Activated T-cell treated with anti-CD3 and anti-CD28 coated beads, Interleukin-2, amount 50 U/mL, for 72 hours (primary cell): ENCODE measurements at regions not wholly inside any gene's neighbourhood (a gene's known extent, or its start where the extent isn't known, plus 50 kb on each side); places are given as distances from the start of the nearest gene placed in this dataset.
"Not testable (repeated sequence)": the region's sequence is repeated elsewhere in the genome, so short reads cannot be mapped to it uniquely, and the experiment has no call there.

ENCODE experiments used
- ATAC-seq, 2 donors: fragments of 150-1000 bp; cut with Tn5 transposase; replicated peaks in 1 of 2; 2 replicates each; pipeline ENCODE4 v1.10.0; 2021; ENCODE audit warnings: moderate library complexity in 2 of 2, mild to moderate bottlenecking in 1 of 2
- DNase-seq, 2 donors: peaks; one replicate each; pipeline ENCODE4 v3.0.0; 2021 to 2022; ENCODE audit warnings: mixed read lengths in 1 of 2
- H3K27ac Mint-ChIP-seq: one replicate; pipeline ENCODE4 v1.8.0; 2022; ENCODE audit warnings: mild to moderate bottlenecking, moderate library complexity, mixed read lengths
- H3K27me3 Mint-ChIP-seq: one replicate; pipeline ENCODE4 v1.8.0; 2022; ENCODE audit warnings: low read depth, mixed read lengths
- H3K36me3 Mint-ChIP-seq, 2 donors: one replicate each; pipeline ENCODE4 v1.8.0; 2022; ENCODE audit warnings: mixed read lengths in 2 of 2, mild to moderate bottlenecking in 1 of 2; ENCODE audit not compliant: insufficient read depth in 2 of 2
- H3K4me1 Mint-ChIP-seq: one replicate; pipeline ENCODE4 v1.8.0; 2022; ENCODE audit warnings: low read depth, mixed read lengths
- H3K4me3 Mint-ChIP-seq, 2 donors: one replicate each; pipeline ENCODE4 v1.8.0; 2022; ENCODE audit warnings: mild to moderate bottlenecking in 2 of 2, mixed read lengths in 2 of 2, moderate library complexity in 2 of 2
- H3K9me3 Mint-ChIP-seq, 2 donors: one replicate each; pipeline ENCODE4 v1.8.0; 2022; ENCODE audit warnings: mixed read lengths in 2 of 2

DNA sequence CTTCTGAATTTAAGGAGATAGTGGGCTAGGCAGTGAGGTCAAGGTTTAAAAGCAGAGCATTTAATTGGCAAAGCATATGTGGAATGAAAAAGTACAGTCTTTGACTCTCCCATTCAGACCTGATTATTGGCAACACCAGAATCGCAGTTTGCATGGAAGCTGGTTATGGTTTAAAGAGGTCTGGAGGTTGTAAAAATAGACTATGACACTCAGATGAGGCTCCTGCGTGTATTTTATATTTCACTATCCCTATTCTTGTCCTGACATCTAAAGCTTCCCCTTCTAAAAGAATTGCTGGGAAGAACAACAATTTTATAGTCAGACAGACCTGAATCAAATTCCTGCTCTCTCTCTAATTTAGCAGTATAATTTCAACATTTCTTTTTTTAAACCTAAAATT, 302.9 kb downstream of the PCDH7 start:
- no peak overlapping the region for H3K27ac Mint-ChIP-seq
- no peaks in the 10 kb centered on the region for H3K27me3 Mint-ChIP-seq
- no peak overlapping the region for H3K4me3 Mint-ChIP-seq
- DNase-seq (no peak), ATAC-seq (no peak)
- peaks cover 4 to 7% of the 10 kb centered on the region in 2 donors for H3K9me3 Mint-ChIP-seq
- no peaks in the 10 kb centered on the region for H3K36me3 Mint-ChIP-seq
- no peaks in the 10 kb centered on the region for H3K4me1 Mint-ChIP-seq

DNA sequence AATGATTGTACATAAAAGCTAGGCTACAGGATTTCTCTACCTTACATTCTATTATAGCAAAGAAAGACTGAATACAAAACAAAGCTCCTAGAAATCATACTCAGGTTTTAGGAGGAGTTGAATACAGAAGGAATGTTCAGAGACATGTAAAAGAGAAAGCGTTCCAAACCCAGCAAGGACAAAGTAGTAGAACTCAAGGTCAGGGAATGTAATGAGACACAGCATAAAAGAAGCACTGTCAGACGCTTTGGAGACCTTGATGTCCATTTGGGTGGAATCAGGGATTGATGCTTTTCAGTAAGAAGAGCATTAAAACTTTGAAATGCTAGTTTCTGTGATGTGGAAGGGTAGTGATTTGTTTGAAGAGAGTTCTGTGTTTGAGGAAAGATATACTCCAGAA, 303.6 kb downstream of the PCDH7 start:
- Mint-ChIP-seq H3K27me3 (no peaks in the 10 kb centered on the region), H3K4me3 (no peak overlapping the region), H3K27ac (no peak overlapping the region), H3K36me3 (no peaks in the 10 kb centered on the region), H3K9me3 (peaks cover 4 to 7% of the 10 kb centered on the region in 2 donors), H3K4me1 (no peaks in the 10 kb centered on the region)
- DNase-seq (no peak), ATAC-seq (no peak)

GRCh38 chr4:31024781-31025180, 304.6 kb downstream of the PCDH7 start:
- not testable (repeated sequence) for DNase-seq, H3K36me3 Mint-ChIP-seq, H3K27me3 Mint-ChIP-seq, ATAC-seq, H3K9me3 Mint-ChIP-seq, H3K4me3 Mint-ChIP-seq, H3K27ac Mint-ChIP-seq, H3K4me1 Mint-ChIP-seq

DNA sequence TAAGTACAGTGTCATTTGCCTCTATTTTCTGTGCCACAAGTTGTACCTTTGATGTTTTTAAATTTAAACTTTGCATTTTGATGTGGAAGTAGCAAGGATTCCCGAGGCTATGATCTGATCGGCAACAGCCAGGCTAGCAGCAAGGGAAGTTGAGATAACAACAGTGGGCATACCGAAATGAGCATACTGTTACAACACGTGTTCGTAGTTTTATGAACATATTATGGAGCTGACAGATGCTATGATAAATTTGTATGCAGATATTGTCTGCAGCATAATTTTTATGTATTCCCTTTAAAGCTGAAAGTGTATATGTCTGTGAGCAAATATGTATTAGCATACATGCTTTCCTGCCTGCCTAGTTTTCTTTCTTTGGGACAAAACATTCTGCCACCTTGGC, 306.1 kb downstream of the PCDH7 start:
- H3K27ac Mint-ChIP-seq = no peak overlapping the region
- ATAC-seq = no peak
- H3K4me3 Mint-ChIP-seq = no peak overlapping the region
- H3K9me3 Mint-ChIP-seq = peaks cover 4 to 9% of the 10 kb centered on the region in 2 donors
- no peaks in the 10 kb centered on the region for H3K36me3 Mint-ChIP-seq
- H3K27me3 Mint-ChIP-seq = no peaks in the 10 kb centered on the region
- H3K4me1 Mint-ChIP-seq = no peaks in the 10 kb centered on the region
- DNase-seq = no peak

DNA sequence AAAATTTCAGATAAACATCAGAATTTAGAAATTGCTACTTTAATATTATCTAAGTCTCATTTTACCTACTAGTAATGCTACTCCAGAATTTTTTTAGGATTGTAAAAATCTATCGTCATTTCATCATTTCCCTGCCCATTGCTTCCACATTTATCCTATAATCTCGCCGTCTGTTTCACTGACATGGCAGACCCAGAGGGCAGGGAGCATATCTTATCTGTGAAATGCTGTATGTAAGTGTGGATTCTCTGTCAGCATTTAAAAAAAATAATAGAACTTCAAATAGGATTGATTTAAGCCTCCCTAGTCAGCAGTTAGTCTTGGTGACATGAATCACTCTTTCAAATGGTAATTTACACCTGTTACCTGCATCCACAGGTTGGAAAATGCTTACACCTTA, 314.4 kb downstream of the PCDH7 start:
- Mint-ChIP-seq H3K36me3 (no peaks in the 10 kb centered on the region), H3K27me3 (no peaks in the 10 kb centered on the region), H3K4me1 (no peaks in the 10 kb centered on the region), H3K9me3 (peaks cover 2 to 9% of the 10 kb centered on the region in 2 donors), H3K4me3 (no peak overlapping the region), H3K27ac (no peak overlapping the region)
- ATAC-seq = no peak
- DNase-seq = no peak

GRCh38 chr4:31035761-31036160, 315.6 kb downstream of the PCDH7 start:
- DNase-seq (no peak), ATAC-seq (no peak)
- Mint-ChIP-seq H3K9me3 (peaks cover 4 to 9% of the 10 kb centered on the region in 2 donors), H3K4me1 (no peaks in the 10 kb centered on the region), H3K4me3 (no peak overlapping the region), H3K36me3 (no peaks in the 10 kb centered on the region), H3K27me3 (no peaks in the 10 kb centered on the region), H3K27ac (no peak overlapping the region)

DNA sequence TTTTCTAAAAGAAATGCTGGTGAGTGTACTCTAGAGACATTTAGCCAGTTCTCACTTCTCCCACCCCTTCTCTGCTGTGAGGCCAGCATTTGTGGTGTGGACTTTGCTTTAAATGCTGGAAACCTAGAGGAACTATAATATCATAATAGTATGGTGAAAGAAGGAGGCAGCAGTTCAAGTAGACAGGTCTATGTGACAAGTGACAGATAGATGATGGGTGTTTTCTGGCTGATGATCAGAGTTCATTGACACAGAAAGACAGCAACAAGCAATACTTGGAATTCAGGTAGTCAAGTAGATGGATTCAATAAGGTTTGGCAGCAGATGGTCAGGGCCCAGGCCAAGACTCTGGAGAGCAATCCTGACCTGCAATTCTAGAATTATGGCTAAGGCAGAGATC, 317.5 kb downstream of the PCDH7 start:
- no peak overlapping the region for H3K4me3 Mint-ChIP-seq
- H3K27ac Mint-ChIP-seq = no peak overlapping the region
- H3K9me3 Mint-ChIP-seq = peaks cover 2 to 9% of the 10 kb centered on the region in 2 donors
- no peaks in the 10 kb centered on the region for H3K27me3 Mint-ChIP-seq
- no peaks in the 10 kb centered on the region for H3K36me3 Mint-ChIP-seq
- no peak for ATAC-seq
- no peaks in the 10 kb centered on the region for H3K4me1 Mint-ChIP-seq
- no peak for DNase-seq

DNA sequence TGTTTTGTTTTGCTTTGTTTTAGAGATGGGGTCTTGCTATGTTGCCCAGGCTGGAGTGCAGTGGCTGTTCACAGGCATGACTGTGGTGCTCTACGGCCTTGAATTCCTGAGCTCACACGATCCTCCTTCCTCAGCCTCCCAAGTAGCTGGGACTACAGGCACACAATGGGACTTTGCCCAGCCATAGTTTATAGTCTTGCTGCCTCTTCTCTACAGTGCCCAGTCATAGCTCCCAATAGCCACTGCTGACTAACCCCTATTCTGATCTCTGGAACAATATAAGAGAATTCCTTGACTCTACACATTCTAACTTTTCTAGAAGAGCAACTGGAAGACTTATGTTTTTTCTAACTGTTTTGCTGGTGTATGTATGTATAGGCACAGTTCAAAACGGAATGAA, 319.2 kb downstream of the PCDH7 start:
- Mint-ChIP-seq H3K27ac (no peak overlapping the region), H3K4me3 (no peak overlapping the region), H3K4me1 (no peaks in the 10 kb centered on the region), H3K36me3 (no peaks in the 10 kb centered on the region), H3K27me3 (no peaks in the 10 kb centered on the region), H3K9me3 (peaks cover 2 to 6% of the 10 kb centered on the region in 2 donors)
- ATAC-seq (no peak), DNase-seq (no peak)

- Mint-ChIP-seq H3K27ac (no peak overlapping the region), H3K4me1 (no peaks in the 10 kb centered on the region), H3K4me3 (no peak overlapping the region), H3K36me3 (no peaks in the 10 kb centered on the region), H3K9me3 (peaks cover 2 to 5% of the 10 kb centered on the region in 2 donors), H3K27me3 (no peaks in the 10 kb centered on the region)
- no peak for DNase-seq
- no peak for ATAC-seq
Observed at GRCh38 chr4:31040106-31040505, 319.9 kb downstream of the PCDH7 start.

DNA sequence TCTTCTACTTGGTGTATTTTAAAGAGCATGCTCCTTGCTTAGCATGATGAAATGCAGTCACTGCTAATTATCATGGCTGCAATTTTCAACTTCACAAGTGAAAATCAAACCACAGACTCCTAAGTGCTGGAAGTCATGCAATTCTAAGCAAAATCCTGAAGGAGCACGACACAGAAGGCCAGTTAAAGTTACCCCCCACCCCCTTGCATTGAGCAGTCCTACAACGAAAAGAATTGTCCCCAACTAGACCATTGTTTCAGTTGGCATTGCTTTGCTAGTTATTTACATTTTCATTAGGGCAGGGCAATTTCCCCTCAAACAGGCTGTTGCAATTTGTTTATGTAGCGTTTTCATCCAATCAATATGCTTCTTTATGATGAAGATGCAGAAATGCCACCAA, 321.2 kb downstream of the PCDH7 start:
- H3K4me1 Mint-ChIP-seq = no peaks in the 10 kb centered on the region
- DNase-seq = no peak
- ATAC-seq = no peak
- H3K36me3 Mint-ChIP-seq = no peaks in the 10 kb centered on the region
- H3K27me3 Mint-ChIP-seq = no peaks in the 10 kb centered on the region
- no peak overlapping the region for H3K27ac Mint-ChIP-seq
- peaks cover 2 to 7% of the 10 kb centered on the region in 2 donors for H3K9me3 Mint-ChIP-seq
- H3K4me3 Mint-ChIP-seq = no peak overlapping the region

GRCh38 chr4:31041853-31042252, 321.7 kb downstream of the PCDH7 start:
- Mint-ChIP-seq H3K4me1 (no peaks in the 10 kb centered on the region), H3K9me3 (peaks cover 2 to 7% of the 10 kb centered on the region in 2 donors), H3K36me3 (no peaks in the 10 kb centered on the region), H3K27ac (no peak overlapping the region), H3K4me3 (no peak overlapping the region), H3K27me3 (no peaks in the 10 kb centered on the region)
- DNase-seq (no peak), ATAC-seq (no peak)

DNA sequence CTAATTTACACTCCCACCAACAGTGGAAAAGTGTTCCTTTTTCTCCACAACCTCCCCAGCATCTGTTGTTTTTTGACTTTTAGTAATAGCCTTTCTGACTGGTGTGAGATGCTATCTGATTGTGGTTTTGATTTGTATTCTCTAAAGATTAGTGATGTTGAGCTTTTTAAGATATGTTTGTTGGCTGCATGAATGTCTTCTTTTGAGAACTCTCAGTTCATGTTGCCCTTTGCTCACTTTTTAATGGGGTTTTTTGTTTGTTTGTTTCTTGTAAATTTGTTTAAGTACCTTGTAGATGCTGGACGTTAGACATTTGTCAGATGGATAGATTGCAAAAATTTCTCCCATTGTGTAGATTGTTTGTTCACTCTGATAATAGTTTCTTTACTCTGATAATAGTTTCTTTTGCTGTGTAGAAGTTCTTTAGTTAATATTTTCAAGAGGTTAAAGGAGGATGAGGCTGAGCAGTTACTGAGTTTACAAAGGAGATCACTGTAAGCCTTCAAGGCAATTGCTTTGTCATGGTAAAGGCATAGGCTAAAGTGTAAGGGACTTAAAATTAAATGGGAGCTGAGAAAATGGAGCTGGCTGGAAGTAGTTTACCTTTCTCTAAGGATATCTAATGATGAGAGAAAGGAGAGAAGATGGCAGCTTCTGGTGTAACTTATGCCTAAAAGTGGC, 323.4 kb downstream of the PCDH7 start:
- ATAC-seq (no peak), DNase-seq (no peak)
- Mint-ChIP-seq H3K4me1 (no peaks in the 10 kb centered on the region), H3K27ac (no peak overlapping the region), H3K27me3 (no peaks in the 10 kb centered on the region), H3K36me3 (no peaks in the 10 kb centered on the region), H3K9me3 (peaks cover 6% of the 10 kb centered on the region in 2 donors), H3K4me3 (no peak overlapping the region)

GRCh38 chr4:31045151-31045550, 325.0 kb downstream of the PCDH7 start:
- no peak for ATAC-seq
- peaks cover 4 to 6% of the 10 kb centered on the region in 2 donors for H3K9me3 Mint-ChIP-seq
- no peak overlapping the region for H3K4me3 Mint-ChIP-seq
- no peaks in the 10 kb centered on the region for H3K27me3 Mint-ChIP-seq
- no peak overlapping the region for H3K27ac Mint-ChIP-seq
- no peak for DNase-seq
- H3K36me3 Mint-ChIP-seq = no peaks in the 10 kb centered on the region
- H3K4me1 Mint-ChIP-seq = no peaks in the 10 kb centered on the region

DNA sequence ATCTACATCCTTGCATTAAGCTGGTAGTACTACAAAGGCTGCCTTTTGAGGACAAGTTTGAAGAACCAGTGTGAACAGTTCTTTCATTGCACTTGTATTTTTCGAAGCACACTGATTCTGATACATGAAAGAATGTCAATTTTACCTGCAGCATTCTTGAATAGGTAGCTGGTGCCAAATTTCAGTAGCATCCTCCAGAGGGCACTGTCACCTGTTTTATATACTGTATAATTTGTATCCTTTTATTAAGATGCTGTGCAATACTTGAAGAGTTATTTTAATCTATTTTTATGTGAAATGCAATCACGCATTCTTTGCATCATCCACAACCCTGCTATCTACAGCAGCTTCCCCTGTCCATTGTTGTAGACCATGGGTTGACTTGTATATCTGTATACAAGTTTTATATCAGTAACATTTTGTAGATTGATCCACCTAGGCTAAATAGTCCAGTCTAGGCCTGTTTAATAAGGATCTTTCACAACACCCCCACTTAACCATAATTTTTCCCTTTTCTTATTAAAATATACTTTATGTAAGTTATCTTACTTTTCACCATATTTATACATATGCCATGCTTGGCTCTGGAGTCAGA, 325.7 kb downstream of the PCDH7 start:
- Mint-ChIP-seq H3K27me3 (no peaks in the 10 kb centered on the region), H3K36me3 (no peaks in the 10 kb centered on the region), H3K27ac (no peak overlapping the region), H3K4me1 (no peaks in the 10 kb centered on the region), H3K4me3 (no peak overlapping the region), H3K9me3 (peaks cover 4 to 6% of the 10 kb centered on the region in 2 donors)
- DNase-seq (no peak), ATAC-seq (no peak)
